ENCODE measurements at regions not wholly inside any gene's neighbourhood (a gene's known extent, or its start where the extent isn't known, plus 50 kb on each side); places are given as distances from the start of the nearest gene placed in this dataset.

GRCh38 chr1:199780091-199780490 lies 247.4 kb upstream of the NR5A2 start:
- DNase-seq (ENCODE audit: low read depth) = no peak
- TF ChIP-seq CTCF (conservative IDR thresholded peaks at IDR 0.05; ENCODE audit: control insufficient read depth, insufficient read depth, low read depth, low read length) = no peak
- H3K4me3 ChIP-seq (ENCODE audit: control insufficient read depth, low read depth, low read length) = no peak overlapping the region

DNA sequence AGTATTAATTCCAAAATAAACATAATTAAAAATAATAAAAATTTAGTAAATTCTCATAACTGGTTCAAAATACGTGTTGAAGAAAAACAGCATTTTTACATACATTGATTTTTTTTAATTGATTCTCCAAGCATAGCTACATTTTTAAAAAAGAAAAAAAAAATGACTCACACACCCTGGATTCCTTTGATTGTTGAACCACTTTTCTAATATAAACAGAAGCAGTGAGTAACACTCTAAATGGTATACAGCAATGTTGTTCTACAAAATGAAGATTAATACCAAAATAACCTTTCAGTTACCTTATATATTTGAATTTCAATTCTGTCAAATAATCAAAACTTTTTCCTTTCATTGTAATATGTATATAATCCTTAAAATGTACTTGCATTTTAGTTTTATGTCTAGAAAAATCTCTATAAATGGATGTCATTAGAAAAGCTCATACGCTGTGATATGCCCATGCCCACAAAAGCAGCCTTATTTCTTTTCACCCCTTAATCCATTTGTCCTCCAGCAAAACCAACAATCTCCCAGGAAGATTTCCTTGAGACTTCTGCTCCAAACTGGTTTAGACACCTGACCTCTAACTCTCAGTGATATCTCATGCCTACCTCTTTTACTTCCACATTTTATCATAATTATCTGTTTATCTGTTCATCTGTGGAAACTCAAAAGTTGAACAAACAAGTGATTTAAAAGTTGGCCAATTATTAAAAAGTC lies 246.4 kb upstream of the NR5A2 start:
- DNase-seq (ENCODE audit: low read depth) = peak; percentile 36
- H3K4me3 ChIP-seq (ENCODE audit: control insufficient read depth, low read depth, low read length) = no peak overlapping the region
- no peak for TF ChIP-seq CTCF (conservative IDR thresholded peaks at IDR 0.05; ENCODE audit: control insufficient read depth, insufficient read depth, low read depth, low read length)

DNA sequence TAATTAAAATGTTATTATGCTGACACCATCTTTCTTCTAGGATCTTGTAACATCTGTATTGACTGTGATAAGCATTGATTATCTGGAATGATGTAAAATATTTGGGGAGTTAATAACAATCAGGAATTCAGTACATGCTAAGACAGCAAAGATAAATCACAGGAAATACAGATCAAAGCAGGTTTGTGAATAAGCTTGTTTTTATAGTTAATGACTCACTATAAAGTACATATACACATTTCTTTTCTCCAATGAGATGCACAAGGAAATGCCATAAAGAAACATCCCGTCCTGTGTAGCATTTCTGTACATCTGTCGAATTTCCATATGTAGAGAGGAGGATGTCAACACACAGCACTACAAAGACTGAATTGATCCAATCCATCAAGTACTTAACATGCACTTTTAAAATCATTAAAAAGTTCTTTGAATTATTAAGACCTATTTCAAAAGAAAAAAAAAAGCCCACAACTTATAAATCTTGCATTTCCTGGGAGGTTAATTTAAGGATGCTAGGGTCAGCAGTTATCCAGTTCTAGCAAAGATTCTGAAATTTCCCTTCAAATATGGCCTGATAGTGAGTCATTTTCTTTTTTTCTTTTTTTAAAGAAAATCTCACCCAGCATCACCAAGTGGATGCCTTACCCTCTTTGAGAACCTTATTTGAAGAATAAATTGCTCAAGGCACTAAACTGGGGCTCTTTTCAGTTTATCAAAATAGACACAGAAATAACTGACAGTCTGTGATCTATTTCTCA lies 243.2 kb upstream of the NR5A2 start:
- TF ChIP-seq CTCF (conservative IDR thresholded peaks at IDR 0.05; ENCODE audit: control insufficient read depth, insufficient read depth, low read depth, low read length) = no peak
- peak; percentile 42 for DNase-seq (ENCODE audit: low read depth)
- no peak overlapping the region for H3K4me3 ChIP-seq (ENCODE audit: control insufficient read depth, low read depth, low read length)

GRCh38 chr1:199786695-199787094 lies 240.8 kb upstream of the NR5A2 start:
- DNase-seq (ENCODE audit: low read depth) = no peak

DNA sequence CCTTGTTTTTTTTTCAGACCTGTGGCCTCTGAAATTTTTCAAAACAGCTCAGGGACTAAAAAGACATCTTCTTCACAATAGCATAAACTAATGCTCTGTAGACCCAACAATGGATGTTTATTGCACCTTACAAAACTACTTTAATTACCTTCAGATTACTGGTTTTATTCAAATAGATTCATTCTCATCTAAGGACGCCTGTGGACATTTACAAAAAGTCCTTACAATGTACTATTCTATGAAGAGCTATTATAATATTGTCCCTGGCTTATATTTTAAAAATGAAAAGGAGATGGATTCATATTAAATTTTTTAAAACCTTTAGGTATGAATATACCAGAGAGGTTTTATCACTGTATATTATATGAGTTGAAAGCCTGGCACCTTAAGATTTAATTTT lies 238.4 kb upstream of the NR5A2 start:
- DNase-seq (ENCODE audit: low read depth) = no peak
- no peak for TF ChIP-seq CTCF (conservative IDR thresholded peaks at IDR 0.05; ENCODE audit: control insufficient read depth, insufficient read depth, low read depth, low read length)
- H3K4me3 ChIP-seq (ENCODE audit: control insufficient read depth, low read depth, low read length) = no peak overlapping the region

More at GRCh38 chr1:199786695-199787094, 240.8 kb upstream of the NR5A2 start:
- H3K4me3 ChIP-seq (ENCODE audit: control insufficient read depth, low read depth, low read length) = no peak overlapping the region
- TF ChIP-seq CTCF (conservative IDR thresholded peaks at IDR 0.05; ENCODE audit: control insufficient read depth, insufficient read depth, low read depth, low read length) = no peak

DNA sequence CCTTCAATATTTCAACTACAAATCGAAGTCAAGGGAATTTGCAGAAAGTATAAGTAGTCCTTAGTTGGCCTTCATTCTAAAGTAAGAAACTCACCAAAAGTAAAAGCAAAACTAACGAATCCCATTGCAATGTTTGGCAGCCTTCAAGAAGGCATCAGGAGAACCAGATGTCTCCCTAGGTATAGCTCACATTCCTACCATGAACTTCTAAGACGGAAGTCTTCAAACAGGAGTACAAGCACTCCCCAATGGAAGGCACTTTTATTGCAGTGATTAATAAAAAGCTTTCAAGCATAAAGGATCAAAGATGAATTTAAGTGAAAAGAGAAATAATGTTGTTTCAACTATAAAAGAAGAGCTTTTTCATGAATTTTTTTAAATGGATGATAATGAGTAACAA lies 236.0 kb upstream of the NR5A2 start:
- TF ChIP-seq CTCF (conservative IDR thresholded peaks at IDR 0.05; ENCODE audit: control insufficient read depth, insufficient read depth, low read depth, low read length) = no peak
- no peak overlapping the region for H3K4me3 ChIP-seq (ENCODE audit: control insufficient read depth, low read depth, low read length)
- DNase-seq (ENCODE audit: low read depth) = no peak

Data from fibroblast of mammary gland (primary cell).